Mesothelial cell of epicardium (in vitro differentiated cells): ENCODE measurements at regions not wholly inside any gene's neighbourhood (a gene's known extent, or its start where the extent isn't known, plus 50 kb on each side); places are given as distances from the start of the nearest gene placed in this dataset.
"Not testable (repeated sequence)": the region's sequence is repeated elsewhere in the genome, so short reads cannot be mapped to it uniquely, and the experiment has no call there.

Source experiments
- DNase-seq, 2 experiments: peaks; one replicate each; pipeline ENCODE4 v3.0.0; 2021; ENCODE audit warnings: low spot score in 2 of 2; ENCODE audit not compliant: unreplicated experiment in 2 of 2
- H3K27ac Mint-ChIP-seq: 2 replicates; pipeline ENCODE4 v1.8.0; 2021; ENCODE audit warnings: mixed read lengths
- H3K27me3 Mint-ChIP-seq: 2 replicates; pipeline ENCODE4 v1.8.0; 2021; ENCODE audit warnings: low read depth, mixed read lengths
- H3K36me3 Mint-ChIP-seq: 2 replicates; pipeline ENCODE4 v1.8.0; 2021; ENCODE audit warnings: mixed read lengths
- H3K4me1 Mint-ChIP-seq: 2 replicates; pipeline ENCODE4 v1.8.0; 2021; ENCODE audit warnings: mixed read lengths
- H3K4me3 Mint-ChIP-seq: 2 replicates; pipeline ENCODE4 v1.8.0; 2021; ENCODE audit warnings: mild to moderate bottlenecking, moderate library complexity, mixed read lengths
- H3K9me3 Mint-ChIP-seq: 2 replicates; pipeline ENCODE4 v1.8.0; 2021; ENCODE audit warnings: mixed read lengths
- TF ChIP-seq, protein P1 (sequence below): fragments of 200-600 bp; sonication (generic); IDR thresholded peaks from one replicate; pipeline ENCODE4 v1.5.0; 2021; ENCODE audit warnings: antibody characterized with exemption; ENCODE audit not compliant: unreplicated experiment

DNA sequence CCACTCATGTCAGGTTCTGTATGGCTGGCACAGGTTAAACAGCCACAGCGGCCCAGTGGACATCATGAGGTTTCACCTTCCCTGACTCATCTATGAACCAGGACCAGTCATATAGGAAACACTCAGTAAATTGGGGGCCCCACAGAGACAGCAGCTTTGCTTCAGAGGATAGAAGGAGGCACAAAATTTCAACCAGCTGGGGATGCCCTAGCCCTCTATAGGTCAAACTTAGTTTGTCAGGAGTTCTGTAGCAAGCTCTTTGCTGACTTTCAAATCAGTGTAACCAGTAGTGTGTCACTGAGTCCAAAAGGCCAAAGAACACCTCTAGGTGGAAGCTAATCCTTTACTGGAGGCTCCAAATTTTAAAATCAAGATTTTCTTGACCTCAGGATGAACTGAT lies 4157.8 kb upstream of the TPTE start:
- not testable (repeated sequence) for H3K9me3 Mint-ChIP-seq, H3K27ac Mint-ChIP-seq, H3K27me3 Mint-ChIP-seq, H3K4me3 Mint-ChIP-seq, DNase-seq, H3K4me1 Mint-ChIP-seq, H3K36me3 Mint-ChIP-seq

DNA sequence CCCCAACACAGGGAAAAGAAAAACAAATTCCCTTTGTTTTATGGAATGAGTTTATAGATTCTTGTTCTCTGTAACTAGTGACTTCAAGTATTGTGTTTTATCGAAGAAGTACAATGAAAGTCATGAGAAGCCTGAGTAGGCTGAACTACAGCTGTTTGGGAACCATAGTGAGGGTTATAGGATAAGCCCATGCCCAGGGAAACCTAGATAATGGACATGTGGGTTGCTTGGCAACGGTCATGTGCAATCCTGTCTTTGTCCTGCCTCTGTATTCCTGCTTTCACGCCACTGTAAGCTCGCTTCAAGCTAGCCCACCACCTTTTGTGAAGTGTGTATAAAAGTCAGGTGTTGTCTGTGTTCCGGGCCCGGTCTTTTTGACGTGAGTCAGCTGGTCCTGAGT lies 4152.6 kb upstream of the TPTE start:
- H3K4me1 Mint-ChIP-seq, H3K27ac Mint-ChIP-seq, H3K36me3 Mint-ChIP-seq, H3K9me3 Mint-ChIP-seq, H3K27me3 Mint-ChIP-seq: not testable (repeated sequence)
- peak in 1 of 2 experiments; percentile 48 for DNase-seq
- peak overlapping the region; percentile 15 for H3K4me3 Mint-ChIP-seq

DNA sequence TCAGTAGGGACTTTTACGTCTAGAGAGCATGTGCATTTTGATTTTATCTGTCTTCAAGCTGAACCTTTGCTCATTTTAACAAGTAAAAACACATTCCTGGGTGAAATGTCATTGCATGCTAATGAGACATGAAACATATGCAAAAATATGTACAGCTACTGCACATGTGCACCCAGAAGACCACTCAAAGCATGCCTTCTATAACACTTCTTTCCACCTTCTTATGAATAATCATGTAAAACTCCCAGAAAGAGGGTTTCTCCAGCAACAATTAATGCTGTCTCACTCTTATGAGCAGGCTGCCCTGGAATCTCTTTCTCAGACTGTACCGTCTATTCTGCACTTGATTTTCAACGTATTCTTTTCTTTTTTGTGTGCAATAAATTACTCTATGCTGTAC lies 4148.1 kb upstream of the TPTE start:
- not testable (repeated sequence) for H3K36me3 Mint-ChIP-seq, H3K9me3 Mint-ChIP-seq, H3K27ac Mint-ChIP-seq, H3K4me3 Mint-ChIP-seq, H3K4me1 Mint-ChIP-seq, DNase-seq, H3K27me3 Mint-ChIP-seq

DNA sequence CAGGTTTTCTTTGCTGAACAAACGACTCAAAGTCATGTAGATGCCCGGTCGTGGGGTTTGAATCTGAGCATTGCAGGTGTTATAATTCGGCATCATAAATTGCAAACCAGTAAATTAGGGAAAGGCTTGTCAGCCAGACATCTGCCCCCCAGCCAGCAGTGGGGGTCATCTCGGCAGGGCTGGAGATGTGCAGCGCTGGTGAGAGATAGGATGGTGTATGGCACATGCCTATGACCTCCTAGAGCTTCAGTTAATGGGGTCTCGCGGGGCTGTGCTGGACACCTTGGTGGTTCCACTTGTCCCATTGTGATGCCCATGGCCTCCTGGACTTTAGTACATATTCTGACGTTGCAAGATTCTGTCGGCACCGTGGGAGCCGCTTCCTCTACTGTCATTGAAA lies 4147.2 kb upstream of the TPTE start:
- peak in 1 of 2 experiments; percentile 51 for DNase-seq
- H3K36me3 Mint-ChIP-seq, H3K4me1 Mint-ChIP-seq, H3K27me3 Mint-ChIP-seq, H3K4me3 Mint-ChIP-seq, H3K27ac Mint-ChIP-seq, H3K9me3 Mint-ChIP-seq: not testable (repeated sequence)
- TF ChIP-seq, protein P1, sequence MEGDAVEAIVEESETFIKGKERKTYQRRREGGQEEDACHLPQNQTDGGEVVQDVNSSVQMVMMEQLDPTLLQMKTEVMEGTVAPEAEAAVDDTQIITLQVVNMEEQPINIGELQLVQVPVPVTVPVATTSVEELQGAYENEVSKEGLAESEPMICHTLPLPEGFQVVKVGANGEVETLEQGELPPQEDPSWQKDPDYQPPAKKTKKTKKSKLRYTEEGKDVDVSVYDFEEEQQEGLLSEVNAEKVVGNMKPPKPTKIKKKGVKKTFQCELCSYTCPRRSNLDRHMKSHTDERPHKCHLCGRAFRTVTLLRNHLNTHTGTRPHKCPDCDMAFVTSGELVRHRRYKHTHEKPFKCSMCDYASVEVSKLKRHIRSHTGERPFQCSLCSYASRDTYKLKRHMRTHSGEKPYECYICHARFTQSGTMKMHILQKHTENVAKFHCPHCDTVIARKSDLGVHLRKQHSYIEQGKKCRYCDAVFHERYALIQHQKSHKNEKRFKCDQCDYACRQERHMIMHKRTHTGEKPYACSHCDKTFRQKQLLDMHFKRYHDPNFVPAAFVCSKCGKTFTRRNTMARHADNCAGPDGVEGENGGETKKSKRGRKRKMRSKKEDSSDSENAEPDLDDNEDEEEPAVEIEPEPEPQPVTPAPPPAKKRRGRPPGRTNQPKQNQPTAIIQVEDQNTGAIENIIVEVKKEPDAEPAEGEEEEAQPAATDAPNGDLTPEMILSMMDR, result peak; percentile 30

DNA sequence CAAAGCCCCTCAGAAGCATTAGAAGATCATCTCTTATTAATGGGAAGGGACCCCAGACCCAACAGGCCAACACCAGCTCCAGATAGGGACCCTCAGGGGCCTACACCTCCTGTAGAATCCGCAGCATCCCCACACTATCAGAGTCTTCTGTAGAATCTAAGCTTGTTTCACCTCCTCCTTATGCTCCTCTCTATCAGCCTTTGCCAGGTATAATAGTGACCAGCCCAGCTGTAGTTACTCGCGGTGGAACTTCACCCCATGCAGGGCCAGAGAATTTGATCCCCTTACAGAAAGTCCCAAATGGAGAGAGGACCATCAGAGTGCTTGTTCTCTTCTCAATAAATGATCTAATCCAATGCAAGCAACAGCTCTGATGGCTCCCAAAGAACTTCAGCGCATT lies 4146.5 kb upstream of the TPTE start:
- H3K4me3 Mint-ChIP-seq, H3K27me3 Mint-ChIP-seq, H3K4me1 Mint-ChIP-seq, H3K36me3 Mint-ChIP-seq, H3K27ac Mint-ChIP-seq, H3K9me3 Mint-ChIP-seq: not testable (repeated sequence)
- peak in 1 of 2 experiments; percentile 37 for DNase-seq

DNA sequence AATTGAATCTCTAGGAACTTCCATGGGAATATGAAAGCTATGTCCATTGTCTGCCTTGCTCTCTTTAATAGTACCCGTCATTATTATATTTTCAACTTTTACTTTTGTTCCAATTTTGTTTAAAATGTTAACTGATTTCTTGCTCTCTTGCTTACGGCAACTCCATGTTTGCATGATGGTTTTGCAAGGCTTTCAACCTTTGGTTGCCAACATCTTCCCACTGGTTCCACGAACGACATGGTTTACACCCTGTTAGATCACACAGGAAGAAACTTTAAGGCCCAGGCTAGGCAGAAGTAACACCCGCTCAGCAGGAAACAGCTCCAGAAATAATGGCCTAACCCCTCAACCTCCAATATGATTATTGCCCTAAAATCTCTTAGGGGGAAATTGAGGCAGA lies 4145.6 kb upstream of the TPTE start:
- not testable (repeated sequence) for H3K9me3 Mint-ChIP-seq, H3K4me1 Mint-ChIP-seq, H3K4me3 Mint-ChIP-seq, DNase-seq, H3K27ac Mint-ChIP-seq, H3K27me3 Mint-ChIP-seq, H3K36me3 Mint-ChIP-seq

DNA sequence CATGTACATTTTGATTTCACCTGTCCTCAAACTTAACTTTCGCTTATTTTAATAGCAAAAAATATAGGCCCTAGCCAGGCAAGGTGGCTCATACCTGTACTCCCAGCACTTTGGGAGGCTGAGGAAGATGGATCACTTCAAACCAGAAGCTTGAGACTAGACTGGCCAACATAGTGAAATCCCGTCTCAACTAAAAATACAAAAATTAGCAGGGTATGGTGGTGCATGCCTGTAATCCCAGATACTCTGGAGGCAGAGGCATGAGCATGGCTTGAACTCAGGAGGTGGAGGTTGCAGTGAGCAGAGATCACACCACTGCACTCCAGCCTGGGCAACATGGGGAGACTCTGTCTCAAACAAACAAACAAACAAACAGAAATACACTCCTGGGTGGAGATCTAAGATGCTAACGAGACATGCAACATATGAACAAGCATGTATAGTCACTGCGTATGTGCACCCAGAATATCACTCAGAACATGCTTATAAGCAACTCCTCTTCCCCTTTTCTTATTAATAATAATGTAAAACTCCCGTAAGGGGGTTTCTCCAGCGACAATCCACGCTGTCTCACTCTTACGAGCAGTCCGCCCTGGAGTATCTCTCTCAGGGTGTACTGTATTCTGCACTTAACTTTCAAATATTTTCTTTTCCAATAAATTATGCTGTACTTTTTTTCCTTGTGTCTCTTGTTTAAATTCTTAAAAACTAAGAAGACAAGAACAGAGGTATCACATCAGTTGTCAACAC lies 4144.9 kb upstream of the TPTE start:
- H3K9me3 Mint-ChIP-seq, result not testable (repeated sequence)

More for the DNA sequence above, 4144.9 kb upstream of the TPTE start:
- not testable (repeated sequence) for H3K27ac Mint-ChIP-seq, H3K4me3 Mint-ChIP-seq, H3K27me3 Mint-ChIP-seq, DNase-seq, H3K36me3 Mint-ChIP-seq, H3K4me1 Mint-ChIP-seq
